ENCODE measurements at regions not wholly inside any gene's neighbourhood (a gene's known extent, or its start where the extent isn't known, plus 50 kb on each side); places are given as distances from the start of the nearest gene placed in this dataset.

- no peak for TF ChIP-seq SPI1 (IDR thresholded peaks at IDR 0.05; ENCODE audit: borderline replicate concordance, low read depth)
- no peak for TF ChIP-seq GABPA (IDR thresholded peaks at IDR 0.05; ENCODE audit: low read depth)
- no peak for DNase-seq (ENCODE audit: low read depth in 1 of 2, low spot score in 1 of 2)
- no peak overlapping the region for H3K27ac ChIP-seq (replicated peaks)
- no peaks in the 10 kb centered on the region for H3K27me3 ChIP-seq (ENCODE audit: insufficient read depth, poor library complexity, severe bottlenecking)
- no peak overlapping the region for H3K4me3 ChIP-seq (replicated peaks; ENCODE audit: insufficient read depth, low read length)
Observed at GRCh38 chr2:226661789-226662545, 137.7 kb downstream of the IRS1 start.

GRCh38 chr2:226660526-226660925, 139.1 kb downstream of the IRS1 start:
- peak in 1 of 2 experiments; percentile 45 for DNase-seq (ENCODE audit: low read depth in 1 of 2, low spot score in 1 of 2)
- no peak overlapping the region for H3K27ac ChIP-seq (replicated peaks)
- TF ChIP-seq POLR2AphosphoS5 (IDR thresholded peaks at IDR 0.05; ENCODE audit: low read depth) (no peak), GABPA (IDR thresholded peaks at IDR 0.05; ENCODE audit: low read depth) (no peak), SPI1 (IDR thresholded peaks at IDR 0.05; ENCODE audit: borderline replicate concordance, low read depth) (no peak), REST (IDR thresholded peaks at IDR 0.05; ENCODE audit: insufficient replicate concordance, low read depth) (no peak), CTCF (IDR thresholded peaks at IDR 0.05; ENCODE audit: insufficient read depth, low read length) (no peak)
- no peak overlapping the region for H3K4me3 ChIP-seq (replicated peaks; ENCODE audit: insufficient read depth, low read length)
- no peaks in the 10 kb centered on the region for H3K27me3 ChIP-seq (ENCODE audit: insufficient read depth, poor library complexity, severe bottlenecking)

- TF ChIP-seq CTCF (IDR thresholded peaks at IDR 0.05; ENCODE audit: insufficient read depth, low read length) (no peak), POLR2AphosphoS5 (IDR thresholded peaks at IDR 0.05; ENCODE audit: low read depth) (no peak), REST (IDR thresholded peaks at IDR 0.05; ENCODE audit: insufficient replicate concordance, low read depth) (no peak), SPI1 (IDR thresholded peaks at IDR 0.05; ENCODE audit: borderline replicate concordance, low read depth) (no peak)
- H3K27ac ChIP-seq (replicated peaks), result no peak overlapping the region
- no peaks in the 10 kb centered on the region for H3K27me3 ChIP-seq (ENCODE audit: insufficient read depth, poor library complexity, severe bottlenecking)
Observed at GRCh38 chr2:226660124-226660523, 139.5 kb downstream of the IRS1 start.

GRCh38 chr2:226659410-226659809, 140.2 kb downstream of the IRS1 start:
- H3K27ac ChIP-seq (replicated peaks), result no peak overlapping the region
- no peaks in the 10 kb centered on the region for H3K27me3 ChIP-seq (ENCODE audit: insufficient read depth, poor library complexity, severe bottlenecking)
- TF ChIP-seq REST (IDR thresholded peaks at IDR 0.05; ENCODE audit: insufficient replicate concordance, low read depth) (no peak), SPI1 (IDR thresholded peaks at IDR 0.05; ENCODE audit: borderline replicate concordance, low read depth) (no peak), POLR2AphosphoS5 (IDR thresholded peaks at IDR 0.05; ENCODE audit: low read depth) (no peak), CTCF (IDR thresholded peaks at IDR 0.05; ENCODE audit: insufficient read depth, low read length) (no peak), GABPA (IDR thresholded peaks at IDR 0.05; ENCODE audit: low read depth) (no peak)
- no peak overlapping the region for H3K4me3 ChIP-seq (replicated peaks; ENCODE audit: insufficient read depth, low read length)
- no peak for DNase-seq (ENCODE audit: low read depth in 1 of 2, low spot score in 1 of 2)

More at GRCh38 chr2:226660124-226660523, 139.5 kb downstream of the IRS1 start:
- no peak for DNase-seq (ENCODE audit: low read depth in 1 of 2, low spot score in 1 of 2)
- no peak overlapping the region for H3K4me3 ChIP-seq (replicated peaks; ENCODE audit: insufficient read depth, low read length)
